H4 (cell line): ENCODE measurements at regions not wholly inside any gene's neighbourhood (a gene's known extent, or its start where the extent isn't known, plus 50 kb on each side); places are given as distances from the start of the nearest gene placed in this dataset.
"Not testable (repeated sequence)": the region's sequence is repeated elsewhere in the genome, so short reads cannot be mapped to it uniquely, and the experiment has no call there.

ENCODE experiments used
- DNase-seq: peaks from one replicate; pipeline ENCODE4 v3.0.0-alpha.2; 2015; ENCODE audit warnings: low spot score

GRCh38 chr1:194821091-194821490, 1634.7 kb upstream of the B3GALT2 start:
- no peak for DNase-seq

GRCh38 chr1:194818674-194819073, 1632.3 kb upstream of the B3GALT2 start:
- DNase-seq: no peak

DNA sequence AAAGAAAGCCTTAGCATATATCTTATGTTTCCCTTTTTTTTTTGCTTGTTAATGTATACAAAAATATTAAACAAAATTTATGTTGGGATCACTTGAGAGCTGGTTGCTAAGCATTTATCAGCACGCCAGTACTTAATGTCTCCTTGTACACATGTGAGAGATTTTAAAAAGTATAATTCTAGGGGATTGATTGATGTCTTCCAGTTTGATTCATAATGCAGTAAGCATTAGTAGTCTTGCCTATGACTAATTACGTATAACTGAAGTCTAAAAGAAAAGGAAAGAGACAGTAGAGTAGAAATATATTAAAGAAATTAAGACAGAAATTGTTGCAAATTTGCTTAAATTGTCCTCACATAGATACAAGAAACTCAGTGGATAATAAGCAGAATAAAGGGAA, 1630.4 kb upstream of the B3GALT2 start:
- no peak for DNase-seq

GRCh38 chr1:194813096-194813495, 1626.7 kb upstream of the B3GALT2 start:
- DNase-seq: no peak

- DNase-seq: no peak
Measured at GRCh38 chr1:194809665-194810064, 1623.3 kb upstream of the B3GALT2 start.

- no peak for DNase-seq
Measured at GRCh38 chr1:194809215-194809614, 1622.8 kb upstream of the B3GALT2 start.

DNA sequence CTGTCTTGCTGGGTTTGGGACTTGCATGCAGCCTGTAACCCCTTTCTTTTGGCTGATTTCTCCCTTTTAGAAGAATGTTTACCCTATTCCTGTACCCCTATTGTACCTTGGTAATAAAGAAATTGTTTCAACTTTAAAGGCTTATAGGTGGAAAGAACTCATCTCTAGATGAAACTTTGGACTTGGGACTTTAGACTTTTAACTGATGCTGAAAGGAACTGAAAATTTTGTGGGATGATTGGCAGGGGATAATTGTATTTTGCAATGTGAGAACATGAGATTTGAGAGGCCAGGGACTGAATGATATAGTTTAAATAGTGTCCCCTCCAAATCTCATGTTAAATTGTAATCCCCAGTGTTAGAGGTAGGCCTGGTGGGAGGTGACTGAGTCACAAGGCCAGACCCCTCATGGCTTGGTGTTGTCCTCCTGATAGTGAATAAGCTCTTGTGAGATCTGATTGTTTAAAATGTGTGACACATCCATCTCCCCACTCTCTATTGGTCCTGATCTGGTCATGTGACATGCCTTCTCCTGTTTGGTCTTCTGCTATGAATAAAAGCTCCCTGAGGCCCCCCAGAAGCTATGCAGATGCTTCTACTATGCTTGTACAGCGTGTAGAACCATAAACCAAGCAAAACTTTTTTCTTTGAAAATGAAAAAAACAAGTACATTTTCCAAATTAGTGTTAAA, 1621.3 kb upstream of the B3GALT2 start:
- no peak for DNase-seq

DNA sequence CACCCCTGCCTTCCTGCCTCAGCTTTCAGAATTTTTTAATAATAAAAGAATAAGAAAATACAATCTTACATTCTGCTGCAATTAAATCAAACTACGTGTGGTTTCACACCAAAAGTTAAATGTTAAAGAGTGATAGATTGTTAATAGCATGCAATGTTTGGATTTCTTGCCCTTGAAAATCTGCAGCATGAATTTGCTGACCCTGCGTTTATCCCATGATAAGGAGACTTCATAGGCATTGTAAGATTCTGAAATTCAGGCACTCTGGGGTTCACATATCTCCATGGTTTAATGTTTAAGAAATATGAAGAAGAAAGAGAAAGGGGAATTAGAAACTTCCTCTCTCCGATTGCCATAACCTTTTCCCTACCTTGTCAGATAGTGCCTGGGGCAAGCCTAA, 1616.2 kb upstream of the B3GALT2 start:
- DNase-seq: no peak

DNA sequence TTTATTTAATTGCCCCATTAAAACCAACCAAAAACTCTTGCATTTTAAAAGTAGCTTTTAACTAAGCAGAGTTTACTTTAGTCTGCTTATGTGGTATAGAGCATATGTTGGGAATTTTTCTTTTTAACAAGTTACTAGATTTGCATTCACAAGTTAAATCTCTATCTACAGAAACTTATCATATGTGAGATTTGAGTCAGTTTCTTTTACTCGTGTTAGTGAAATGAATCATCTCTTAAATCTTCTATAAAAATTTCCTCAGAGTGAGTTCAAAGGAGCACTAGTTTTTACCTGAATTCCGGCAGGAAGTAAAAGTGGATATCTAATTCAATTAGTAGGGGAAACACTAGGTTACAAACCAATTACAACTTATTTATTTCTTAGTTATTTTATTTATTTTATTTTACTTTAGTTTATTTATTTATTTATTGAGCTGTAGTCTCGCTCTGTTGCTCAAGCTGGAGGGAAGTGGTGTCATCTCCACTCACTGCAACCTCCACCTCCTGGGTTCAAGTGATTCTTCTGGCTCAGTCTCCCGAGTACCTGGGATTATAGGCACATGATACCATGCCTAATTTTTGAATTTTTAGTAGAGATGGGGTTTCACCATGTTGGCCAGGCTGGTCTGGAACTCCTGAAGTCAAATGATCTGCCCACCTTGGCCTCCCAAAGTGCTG, 1609.6 kb upstream of the B3GALT2 start:
- no peak for DNase-seq

GRCh38 chr1:194787001-194787400, 1600.6 kb upstream of the B3GALT2 start:
- no peak for DNase-seq

DNA sequence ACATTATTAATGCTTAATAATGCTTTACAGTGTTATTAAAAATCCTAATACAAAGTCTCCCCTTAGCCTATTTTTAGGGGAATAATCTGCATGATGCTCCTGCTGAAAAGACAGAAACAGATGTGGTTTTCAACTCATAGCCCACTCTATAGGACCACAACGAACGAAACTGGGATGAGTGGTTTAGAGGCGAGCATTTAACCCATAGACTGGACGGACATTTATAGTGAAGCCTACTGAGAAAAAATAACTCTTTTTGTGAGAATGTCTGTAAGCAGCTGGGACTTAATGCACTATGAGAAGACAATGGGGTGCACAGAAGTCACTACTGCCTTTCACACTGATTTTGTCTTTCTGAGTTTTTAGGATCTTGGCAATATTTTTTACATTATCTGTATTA, 1599.6 kb upstream of the B3GALT2 start:
- DNase-seq: no peak

DNA sequence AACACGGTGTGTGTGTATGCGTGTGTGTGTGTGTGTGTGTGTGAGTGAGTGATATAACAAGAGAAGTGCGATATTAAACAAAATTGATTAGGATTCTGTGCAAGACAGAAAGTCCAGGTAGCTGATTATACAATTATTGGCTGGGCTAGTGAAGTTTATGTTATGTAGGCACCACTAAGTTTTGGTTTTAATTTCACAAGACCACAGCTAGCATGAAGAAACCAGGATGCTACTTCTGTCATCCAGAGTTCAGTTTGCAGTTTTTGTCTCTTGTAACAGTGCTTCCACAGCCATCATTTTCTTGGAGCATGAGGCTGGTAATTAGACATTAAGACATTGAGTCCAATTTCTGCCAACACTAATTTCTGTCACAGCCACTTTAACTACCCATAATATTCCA, 1590.2 kb upstream of the B3GALT2 start:
- DNase-seq: no peak

- DNase-seq: no peak
Measured at GRCh38 chr1:194774535-194774934, 1588.1 kb upstream of the B3GALT2 start.

- DNase-seq: no peak
Measured at GRCh38 chr1:194755241-194755994, 1569.0 kb upstream of the B3GALT2 start.

- DNase-seq: not testable (repeated sequence)
Measured at GRCh38 chr1:194738843-194739242, 1552.4 kb upstream of the B3GALT2 start.

DNA sequence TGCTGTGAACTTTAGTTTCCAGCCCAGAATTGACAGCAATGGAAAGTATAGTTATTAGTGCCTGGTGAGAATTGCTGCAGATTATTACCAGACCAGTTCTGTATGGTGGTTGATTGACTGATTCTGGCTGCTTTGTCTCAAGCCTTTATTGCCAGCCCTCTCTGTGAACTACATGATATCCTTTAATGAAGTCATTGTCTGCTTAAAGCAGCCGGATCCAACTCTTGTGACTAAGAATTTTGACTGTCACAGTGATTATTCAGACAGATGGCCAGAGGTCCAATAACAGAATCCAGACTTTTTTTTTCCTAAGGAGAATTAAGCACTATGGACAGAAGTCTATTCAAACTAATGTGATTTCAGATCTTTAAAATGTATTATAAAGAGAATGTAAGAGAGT, 1548.6 kb upstream of the B3GALT2 start:
- no peak for DNase-seq

GRCh38 chr1:194731025-194731424, 1544.6 kb upstream of the B3GALT2 start:
- DNase-seq: no peak

DNA sequence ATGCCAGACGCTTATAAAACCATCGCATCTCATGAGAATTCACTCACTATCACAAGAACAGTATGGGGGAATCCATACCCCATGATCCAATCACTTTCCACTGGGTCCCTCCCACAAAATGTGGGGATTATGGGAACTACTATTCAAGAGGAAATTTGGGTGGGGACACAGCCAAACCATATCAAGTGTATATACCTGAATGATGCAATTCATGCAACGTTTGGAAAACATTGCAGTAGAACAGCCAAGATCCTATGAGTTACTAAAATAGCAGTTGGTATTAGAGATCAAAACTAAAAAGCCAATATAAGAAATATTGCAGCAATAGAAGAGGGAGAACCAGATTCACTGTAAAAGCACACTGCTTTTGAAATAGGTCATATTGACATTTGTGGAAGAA, 1543.9 kb upstream of the B3GALT2 start:
- DNase-seq: no peak

GRCh38 chr1:194723067-194723466, 1536.7 kb upstream of the B3GALT2 start:
- no peak for DNase-seq

- DNase-seq: no peak
Measured at GRCh38 chr1:194717941-194718340, 1531.5 kb upstream of the B3GALT2 start.

- DNase-seq: no peak
Measured at GRCh38 chr1:194717334-194717733, 1530.9 kb upstream of the B3GALT2 start.

- no peak for DNase-seq
Measured at GRCh38 chr1:194710671-194711070, 1524.3 kb upstream of the B3GALT2 start.

GRCh38 chr1:194709439-194709838, 1523.0 kb upstream of the B3GALT2 start:
- DNase-seq: no peak
